GM10266 (cell line): ENCODE measurements at regions not wholly inside any gene's neighbourhood (a gene's known extent, or its start where the extent isn't known, plus 50 kb on each side); places are given as distances from the start of the nearest gene placed in this dataset.

Experiments used
- DNase-seq: peaks from one replicate; pipeline ENCODE4 v3.0.0; 2012; ENCODE audit errors: extremely low spot score
- CTCF ChIP-seq: IDR thresholded peaks from 2 replicates; pipeline ENCODE4 v1.5.1; 2012; ENCODE audit warnings: mild to moderate bottlenecking, low read depth; ENCODE audit not compliant: control insufficient read depth, insufficient read depth; ENCODE audit errors: missing control alignments

GRCh38 chr18:78686976-78687685, 292.5 kb upstream of the SALL3 start:
- no peak for TF ChIP-seq CTCF
- DNase-seq, result no peak

- no peak for TF ChIP-seq CTCF
- DNase-seq, result no peak
These were observed 291.9 kb upstream of the SALL3 start for GRCh38 chr18:78687736-78688135.

- no peak for DNase-seq
- TF ChIP-seq CTCF, result no peak
These were observed 291.4 kb upstream of the SALL3 start for GRCh38 chr18:78688249-78688648.

GRCh38 chr18:78688916-78689315, 290.7 kb upstream of the SALL3 start:
- TF ChIP-seq CTCF, result no peak
- DNase-seq, result no peak

- no peak for DNase-seq
- no peak for TF ChIP-seq CTCF
These were observed 290.0 kb upstream of the SALL3 start for GRCh38 chr18:78689606-78690005.

GRCh38 chr18:78692105-78692504, 287.5 kb upstream of the SALL3 start:
- DNase-seq, result no peak
- TF ChIP-seq CTCF, result no peak

GRCh38 chr18:78693429-78693828, 286.2 kb upstream of the SALL3 start:
- TF ChIP-seq CTCF, result no peak
- DNase-seq, result no peak
